Kidney epithelial cell (primary cell): ENCODE measurements at regions not wholly inside any gene's neighbourhood (a gene's known extent, or its start where the extent isn't known, plus 50 kb on each side); places are given as distances from the start of the nearest gene placed in this dataset.

Experiments
- DNase-seq: peaks from one replicate; pipeline ENCODE4 v3.0.0-alpha.2; 2010; ENCODE audit warnings: low read depth
- H3K27me3 ChIP-seq: 2 replicates; pipeline ENCODE4 v1.6.0; 2011; ENCODE audit warnings: low read length; ENCODE audit not compliant: control insufficient read depth, insufficient read depth
- H3K36me3 ChIP-seq: 2 replicates; pipeline ENCODE4 v1.5.1; 2011; ENCODE audit warnings: low read length; ENCODE audit not compliant: control insufficient read depth, insufficient read depth
- H3K4me3 ChIP-seq: 2 replicates; pipeline ENCODE4 v1.5.1; 2011; ENCODE audit warnings: low read depth, mild to moderate bottlenecking, control low read depth, low read length
- CTCF ChIP-seq: IDR thresholded peaks from 2 replicates; pipeline ENCODE4 v1.5.1; 2011; ENCODE audit warnings: mild to moderate bottlenecking, moderate library complexity, low read length, control low read depth, inconsistent platforms; ENCODE audit not compliant: insufficient read depth, poor library complexity, severe bottlenecking

GRCh38 chr10:6771331-6771730 lies 191.3 kb upstream of the PRKCQ start:
- Histone ChIP-seq H3K4me3 (no peak overlapping the region), H3K36me3 (no peaks in the 10 kb centered on the region), H3K27me3 (no peaks in the 10 kb centered on the region)
- DNase-seq: no peak
- no peak for TF ChIP-seq CTCF

- no peak for TF ChIP-seq CTCF
- Histone ChIP-seq H3K4me3 (no peak overlapping the region), H3K36me3 (no peaks in the 10 kb centered on the region), H3K27me3 (no peaks in the 10 kb centered on the region)
- no peak for DNase-seq
Observed at GRCh38 chr10:6770846-6771245, 190.8 kb upstream of the PRKCQ start.

GRCh38 chr10:6769704-6770417 lies 189.8 kb upstream of the PRKCQ start:
- H3K27me3 ChIP-seq: no peaks in the 10 kb centered on the region
- H3K36me3 ChIP-seq: no peaks in the 10 kb centered on the region
- DNase-seq: no peak
- TF ChIP-seq CTCF: no peak
- H3K4me3 ChIP-seq: no peak overlapping the region

- no peak overlapping the region for H3K4me3 ChIP-seq
- H3K36me3 ChIP-seq: no peaks in the 10 kb centered on the region
- no peak for TF ChIP-seq CTCF
- DNase-seq: no peak
- H3K27me3 ChIP-seq: no peaks in the 10 kb centered on the region
Observed at GRCh38 chr10:6766131-6766801, 186.2 kb upstream of the PRKCQ start.

GRCh38 chr10:6763423-6763822 lies 183.3 kb upstream of the PRKCQ start:
- H3K27me3 ChIP-seq: no peaks in the 10 kb centered on the region
- TF ChIP-seq CTCF: no peak
- DNase-seq: no peak
- no peak overlapping the region for H3K4me3 ChIP-seq
- H3K36me3 ChIP-seq: no peaks in the 10 kb centered on the region

- Histone ChIP-seq H3K4me3 (no peak overlapping the region), H3K36me3 (no peaks in the 10 kb centered on the region), H3K27me3 (no peaks in the 10 kb centered on the region)
- DNase-seq: no peak
- TF ChIP-seq CTCF: no peak
Observed at GRCh38 chr10:6763001-6763400, 182.9 kb upstream of the PRKCQ start.
